A549 (cell line): ENCODE measurements at regions not wholly inside any gene's neighbourhood (a gene's known extent, or its start where the extent isn't known, plus 50 kb on each side); places are given as distances from the start of the nearest gene placed in this dataset.

Experiments used
- ATAC-seq, 2 experiments: fragments of 200-7000 bp in 1 of 2; fragments of >200 bp in 1 of 2; cut with Nextera tagmentation in 1 of 2; cut with Tn5 transposase in 1 of 2; 3 replicates each; pipeline versions ENCODE4 v1.8.0 to v1.9.1; 2018 to 2020; ENCODE audit warnings: mild to moderate bottlenecking in 1 of 2, moderate library complexity in 1 of 2
- CTCF ChIA-PET: fragments of 300-600 bp; sonication (Branson Sonifier 250); formaldehyde crosslinking; extraction: SDS; loops from one replicate; lab custom pipeline; 2021; ENCODE audit warnings: antibody characterized with exemption, inconsistent platforms; lab: Yijun Ruan, JAX
- POLR2A ChIA-PET: fragments of 350-600 bp; formaldehyde crosslinking; extraction: SDS; loops from one replicate; lab custom pipeline; 2021; ENCODE audit warnings: antibody characterized with exemption, inconsistent platforms; lab: Yijun Ruan, JAX
- DNase-seq, 2 experiments: peaks; one replicate each; pipeline versions ENCODE4 v3.0.0 to v3.0.0-alpha.2; 2011 to 2016; ENCODE audit warnings: low read depth in 1 of 2, low spot score in 1 of 2
- FAIRE-seq: peaks from 2 replicates; lab custom pipeline; 2011; peaks lifted over from hg19 to GRCh38; lab: Jason Lieb, UNC
- H3K27ac ChIP-seq, 2 experiments: fragments of >200 bp; sonication (Bioruptor Twin); formaldehyde crosslinking; 3 replicates each; pipeline ENCODE4 v1.5.1; 2016 to 2017
- H3K4me1 ChIP-seq: fragments of >200 bp; sonication (Bioruptor Twin); formaldehyde crosslinking; 3 replicates; pipeline ENCODE4 v1.6.1; 2016
- H3K4me2 ChIP-seq: fragments of >200 bp; sonication (Bioruptor Twin); formaldehyde crosslinking; 3 replicates; pipeline ENCODE4 v1.6.1; 2016
- H3K4me3 ChIP-seq: fragments of >200 bp; sonication (Bioruptor Twin); formaldehyde crosslinking; 3 replicates; pipeline ENCODE4 v1.5.1; 2016
- H3K9me3 ChIP-seq: fragments of >200 bp; sonication (Bioruptor Twin); formaldehyde crosslinking; 3 replicates; pipeline ENCODE4 v1.6.1; 2016
- BCL3 ChIP-seq: fragments of >200 bp; sonication (Bioruptor Twin); formaldehyde crosslinking; IDR thresholded peaks from 3 replicates; pipeline ENCODE4 v1.6.1; 2016
- CEBPB ChIP-seq, 2 experiments: fragments of >200 bp in 1 of 2; sonication (Bioruptor Twin) in 1 of 2; formaldehyde crosslinking in 1 of 2; IDR thresholded peaks; 2 replicates each; pipeline ENCODE4 v1.6.1; 2012 to 2016
- CHD2 ChIP-seq: fragments of 150-350 bp; IDR thresholded peaks from 2 replicates; pipeline ENCODE4 v1.6.1; 2014; ENCODE audit warnings: low read length; ENCODE audit not compliant: partially characterized antibody
- ELK1 ChIP-seq: fragments of 150-350 bp; IDR thresholded peaks from 2 replicates; pipeline ENCODE4 v1.6.1; 2014; ENCODE audit warnings: low read depth, mild to moderate bottlenecking, low read length
- FOSB ChIP-seq: fragments of 250-450 bp; sonication (Bioruptor Pico); IDR thresholded peaks from 2 replicates; pipeline ENCODE4 v1.5.0; 2020; ENCODE audit warnings: mild to moderate bottlenecking, moderate library complexity
- FOXS1 ChIP-seq: fragments of 250-450 bp; sonication (Bioruptor Pico); IDR thresholded peaks from 2 replicates; pipeline ENCODE4 v1.5.0; 2020; ENCODE audit warnings: mild to moderate bottlenecking, moderate library complexity
- GATA3 ChIP-seq: IDR thresholded peaks from 2 replicates; pipeline ENCODE4 v1.6.1; 2012; ENCODE audit warnings: borderline replicate concordance
- HES2 ChIP-seq: fragments of >200 bp; sonication (Bioruptor Twin); formaldehyde crosslinking; IDR thresholded peaks from 2 replicates; pipeline ENCODE4 v1.6.1; 2016
- HEYL ChIP-seq: fragments of 250-450 bp; sonication (Bioruptor Pico); IDR thresholded peaks from 2 replicates; pipeline ENCODE4 v1.8.0; 2021; ENCODE audit warnings: mild to moderate bottlenecking, moderate library complexity
- HOXA7 ChIP-seq: fragments of 250-450 bp; sonication (Bioruptor Pico); IDR thresholded peaks from 2 replicates; pipeline ENCODE4 v1.5.0; 2020; ENCODE audit warnings: mild to moderate bottlenecking, moderate library complexity
- JUN ChIP-seq, 2 experiments: fragments of >200 bp; sonication (Bioruptor Twin); formaldehyde crosslinking; IDR thresholded peaks; 2 replicates in 1 of 2; 3 replicates in 1 of 2; pipeline ENCODE4 v1.6.1; 2016 to 2017
- JUNB ChIP-seq: fragments of >200 bp; sonication (Bioruptor Twin); formaldehyde crosslinking; IDR thresholded peaks from 2 replicates; pipeline ENCODE4 v1.6.1; 2016
- KDM5A ChIP-seq: fragments of 200-600 bp; sonication (generic); IDR thresholded peaks from 2 replicates; pipeline ENCODE4 v1.6.1; 2016; ENCODE audit warnings: antibody characterized with exemption, mild to moderate bottlenecking
- MAFK ChIP-seq: fragments of 450-650 bp; IDR thresholded peaks from 2 replicates; pipeline ENCODE4 v1.6.1; 2014; ENCODE audit not compliant: partially characterized antibody
- MAZ ChIP-seq: fragments of 150-350 bp; IDR thresholded peaks from 2 replicates; pipeline ENCODE4 v1.6.1; 2014; ENCODE audit warnings: antibody characterized with exemption, low read depth, low read length, borderline replicate concordance
- REST ChIP-seq: fragments of 200-600 bp; sonication (generic); IDR thresholded peaks from 2 replicates; pipeline ENCODE4 v1.6.1; 2016; ENCODE audit warnings: antibody characterized with exemption, mild to moderate bottlenecking, moderate library complexity
- RFX5 ChIP-seq: fragments of 450-650 bp; IDR thresholded peaks from 2 replicates; pipeline ENCODE4 v1.7.1; 2014; ENCODE audit warnings: antibody characterized with exemption, mild to moderate bottlenecking, moderate library complexity
- TP53 ChIP-seq: fragments of 250-450 bp; sonication (Bioruptor Pico); IDR thresholded peaks from 2 replicates; pipeline ENCODE4 v1.5.0; 2021; ENCODE audit warnings: mild to moderate bottlenecking, moderate library complexity
- USF2 ChIP-seq: fragments of 450-650 bp; IDR thresholded peaks from 2 replicates; pipeline ENCODE4 v1.6.1; 2014; ENCODE audit warnings: antibody characterized with exemption
- ZC3H11A ChIP-seq: fragments of 450-650 bp; IDR thresholded peaks from 2 replicates; pipeline ENCODE4 v1.6.1; 2014; ENCODE audit warnings: antibody characterized with exemption, mild to moderate bottlenecking
- WGBS: methylation state at CpG from one replicate; pipeline ENCODE4 v1.1.6; 2017; ENCODE audit errors: missing lambda C conversion rate; 5-methylcytosine and 5-hydroxymethylcytosine counted together

- TF ChIP-seq REST (no peak), RFX5 (no peak), CEBPB (IDR thresholded peaks at IDR 0.05) (no peak), JUN (IDR thresholded peaks at IDR 0.05) (no peak), JUNB (no peak)
Measured at GRCh38 chr9:15096972-15097371, 186.7 kb upstream of the FREM1 start (continued).

- no peak for ATAC-seq
- H3K4me1 ChIP-seq: no peaks in the 10 kb centered on the region
- CTCF ChIA-PET: interaction anchor here (0.8 kb wide), 1 partner anchor 319 kb away, joined by 3 read pairs; no protein-coding TSS in a partner anchor
- H3K9me3 ChIP-seq: no peaks in the 10 kb centered on the region
- H3K27ac ChIP-seq: no peak overlapping the region
- no peak for DNase-seq
- 68% methylated on average over 3 of the region's 3 CpGs for WGBS
- no peak overlapping the region for H3K4me3 ChIP-seq
- no peak for TF ChIP-seq CHD2
- POLR2A ChIA-PET: no interaction called here
- no peak for FAIRE-seq
- H3K4me2 ChIP-seq: no peak overlapping the region
Measured at GRCh38 chr9:15086778-15087324, 176.6 kb upstream of the FREM1 start.

- no peak overlapping the region for H3K27ac ChIP-seq
Measured at GRCh38 chr9:15086156-15086763, 176.0 kb upstream of the FREM1 start.

GRCh38 chr9:15081021-15081753 is 171.0 kb upstream of the FREM1 start:
- no peak for TF ChIP-seq MAFK
- TF ChIP-seq HOXA7 (CRISPR knock-in tag): no peak
- TF ChIP-seq USF2: no peak
- TF ChIP-seq HES2: no peak
- no peak for TF ChIP-seq MAZ
- TF ChIP-seq TP53 (CRISPR knock-in tag): no peak
- no peak for TF ChIP-seq ZC3H11A
- no peak for TF ChIP-seq FOSB (CRISPR knock-in tag)
- TF ChIP-seq KDM5A: no peak
- no peak for TF ChIP-seq GATA3
- TF ChIP-seq FOXS1 (CRISPR knock-in tag): no peak
- no peak for TF ChIP-seq CHD2
- no peak for TF ChIP-seq ELK1
- Histone ChIP-seq H3K27ac (no peak overlapping the region), H3K4me1 (no peaks in the 10 kb centered on the region), H3K4me3 (no peak overlapping the region), H3K4me2 (no peak overlapping the region), H3K9me3 (no peaks in the 10 kb centered on the region)
- DNase-seq: no peak
- 16% methylated on average over 4 of the region's 4 CpGs for WGBS
- POLR2A ChIA-PET: no interaction called here
- ATAC-seq: no peak
- CTCF ChIA-PET: no interaction called here
- FAIRE-seq: no peak

More at GRCh38 chr9:15086156-15086763, 176.0 kb upstream of the FREM1 start:
- Histone ChIP-seq H3K4me2 (no peak overlapping the region), H3K4me3 (no peak overlapping the region)
- 29% methylated on average over 6 of the region's 6 CpGs for WGBS
- POLR2A ChIA-PET: no interaction called here
- TF ChIP-seq KDM5A: no peak
- no peak for TF ChIP-seq RFX5
- TF ChIP-seq BCL3: no peak
- no peak for TF ChIP-seq HEYL (CRISPR knock-in tag)
- TF ChIP-seq, all 56 proteins: peak for 0
- FAIRE-seq (no peak), DNase-seq (no peak), ATAC-seq (no peak)
- CTCF ChIA-PET: no interaction called here
- Histone ChIP-seq H3K9me3 (no peaks in the 10 kb centered on the region), H3K4me1 (no peaks in the 10 kb centered on the region)
